ENCODE measurements at regions not wholly inside any gene's neighbourhood (a gene's known extent, or its start where the extent isn't known, plus 50 kb on each side); places are given as distances from the start of the nearest gene placed in this dataset.

DNA sequence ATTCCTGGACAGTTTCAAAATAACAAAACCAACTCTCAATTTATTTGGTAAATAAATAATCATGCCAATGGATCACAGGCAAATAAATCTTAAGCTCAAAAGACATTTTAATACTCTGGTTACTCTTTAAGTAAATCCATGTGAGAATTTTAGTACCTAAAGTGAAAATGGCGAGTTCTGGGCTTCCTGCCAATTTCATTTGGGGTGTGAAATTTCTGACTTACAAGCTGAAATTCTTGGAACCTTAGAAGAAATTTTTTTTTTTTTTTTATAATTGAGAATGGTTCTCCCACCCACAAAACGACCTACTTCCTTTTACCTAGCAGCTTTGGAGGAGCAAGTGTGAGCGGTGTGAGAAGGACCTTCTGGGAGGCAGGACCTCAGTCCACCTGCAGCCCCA, 354.5 kb upstream of the NBEA start:
- no peak overlapping the region for H2AK5ac ChIP-seq (ENCODE audit: low read depth, low read length)
- no peak overlapping the region for H2BK5ac ChIP-seq (ENCODE audit: low read depth, low read length, poor library complexity, severe bottlenecking)
- no peak overlapping the region for H2AK9ac ChIP-seq (replicated peaks; ENCODE audit: low read depth, low read length, poor library complexity)
- WGBS, 2 experiments (ENCODE audit: extremely low coverage in 2 of 2, insufficient read length in 1 of 2), result no CpG with 5 or more reads among the region's 3 CpGs
- in situ Hi-C loops (cut with MboI; ENCODE audit: low sequenced_read_pairs) (no loop called here), dilution Hi-C loops (cut with HindIII; ENCODE audit: low sequenced_read_pairs, unreplicated experiment) (no loop called here), intact Hi-C loops (cut with micrococcal nuclease) (no loop called here)
- H4K8ac ChIP-seq (ENCODE audit: low read depth in 2 of 2, low read length in 2 of 2), result no peak overlapping the region
- H3K79me1 ChIP-seq (ENCODE audit: low read depth in 1 of 2, low read length in 2 of 2), result no peaks in the 10 kb centered on the region
- no peak overlapping the region for H3K18ac ChIP-seq (ENCODE audit: low read depth, low read length)
- H3K4me2 ChIP-seq (ENCODE audit: low read depth, low read length), result no peak overlapping the region
- H2BK20ac ChIP-seq (ENCODE audit: low read depth, low read length), result no peak overlapping the region
- H2AFZ ChIP-seq (replicated peaks; ENCODE audit: low read length, poor library complexity), result no peak overlapping the region
- no peak overlapping the region for H3K56ac ChIP-seq (ENCODE audit: extremely low read depth, insufficient read depth, low read length)
- no peak overlapping the region for H3K23ac ChIP-seq (ENCODE audit: low read depth, low read length)
- H2BK15ac ChIP-seq (ENCODE audit: low read depth, low read length), result no peak overlapping the region
- no peak overlapping the region for H3K14ac ChIP-seq (replicated peaks; ENCODE audit: low read depth, low read length)
- H2BK120ac ChIP-seq (ENCODE audit: low read depth, low read length), result no peak overlapping the region
- ATAC-seq (ENCODE audit: low read depth) (no peak), DNase-seq (no peak)
- no TSS peak for BruUV-seq (replicated peaks)
- H4K5ac ChIP-seq (ENCODE audit: low read depth, low read length), result no peak overlapping the region
- no peaks in the 10 kb centered on the region for H3K9me1 ChIP-seq (ENCODE audit: insufficient read depth, low read length)
- POLR2A ChIA-PET (ENCODE audit: unreplicated experiment), result no interaction called here
- no peak overlapping the region for H3K9ac ChIP-seq (ENCODE audit: low read depth, low read length)
- TF ChIP-seq MXI1 (IDR thresholded peaks at IDR 0.05; ENCODE audit: borderline replicate concordance, low read depth, low read length) (no peak), RFX5 (IDR thresholded peaks at IDR 0.05; ENCODE audit: low read depth, low read length) (no peak), CHD1 (IDR thresholded peaks at IDR 0.05; ENCODE audit: low read depth, low read length) (no peak), BHLHE40 (IDR thresholded peaks at IDR 0.05; ENCODE audit: low read depth, low read length) (no peak), NFE2L2 (IDR thresholded peaks at IDR 0.05; ENCODE audit: low read depth, low read length) (no peak), MAFK (IDR thresholded peaks at IDR 0.05; ENCODE audit: low read depth, low read length) (no peak), RAD21 (IDR thresholded peaks at IDR 0.05; ENCODE audit: low read length) (no peak), SMC3 (IDR thresholded peaks at IDR 0.05; ENCODE audit: low read depth, low read length) (no peak), CEBPB (IDR thresholded peaks at IDR 0.05; ENCODE audit: low read depth, low read length) (no peak), POLR2A (IDR thresholded peaks at IDR 0.05; ENCODE audit: low read depth, low read length) (no peak), MAZ (IDR thresholded peaks at IDR 0.05; ENCODE audit: borderline replicate concordance, low read depth, low read length) (no peak), RCOR1 (IDR thresholded peaks at IDR 0.05; ENCODE audit: insufficient replicate concordance, low read length) (no peak), FOS (IDR thresholded peaks at IDR 0.05; ENCODE audit: low read depth, low read length) (no peak), CTCF (conservative IDR thresholded peaks at IDR 0.05; ENCODE audit: low read depth, low read length) (no peak)
- TF ChIP-seq, protein P1, sequence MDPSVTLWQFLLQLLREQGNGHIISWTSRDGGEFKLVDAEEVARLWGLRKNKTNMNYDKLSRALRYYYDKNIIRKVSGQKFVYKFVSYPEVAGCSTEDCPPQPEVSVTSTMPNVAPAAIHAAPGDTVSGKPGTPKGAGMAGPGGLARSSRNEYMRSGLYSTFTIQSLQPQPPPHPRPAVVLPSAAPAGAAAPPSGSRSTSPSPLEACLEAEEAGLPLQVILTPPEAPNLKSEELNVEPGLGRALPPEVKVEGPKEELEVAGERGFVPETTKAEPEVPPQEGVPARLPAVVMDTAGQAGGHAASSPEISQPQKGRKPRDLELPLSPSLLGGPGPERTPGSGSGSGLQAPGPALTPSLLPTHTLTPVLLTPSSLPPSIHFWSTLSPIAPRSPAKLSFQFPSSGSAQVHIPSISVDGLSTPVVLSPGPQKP (IDR thresholded peaks at IDR 0.05; ENCODE audit: borderline replicate concordance, low read depth, low read length), result no peak
- TF ChIP-seq, protein P2, sequence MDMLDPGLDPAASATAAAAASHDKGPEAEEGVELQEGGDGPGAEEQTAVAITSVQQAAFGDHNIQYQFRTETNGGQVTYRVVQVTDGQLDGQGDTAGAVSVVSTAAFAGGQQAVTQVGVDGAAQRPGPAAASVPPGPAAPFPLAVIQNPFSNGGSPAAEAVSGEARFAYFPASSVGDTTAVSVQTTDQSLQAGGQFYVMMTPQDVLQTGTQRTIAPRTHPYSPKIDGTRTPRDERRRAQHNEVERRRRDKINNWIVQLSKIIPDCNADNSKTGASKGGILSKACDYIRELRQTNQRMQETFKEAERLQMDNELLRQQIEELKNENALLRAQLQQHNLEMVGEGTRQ (IDR thresholded peaks at IDR 0.05; ENCODE audit: low read depth, low read length), result no peak
- H4K20me1 ChIP-seq (ENCODE audit: insufficient read depth, low read length), result no peaks in the 10 kb centered on the region
- CTCF ChIA-PET, result interaction anchor here (0.6 to 0.7 kb wide), 2 partner anchors 97 to 783 kb away, joined by 3 to 6 read pairs; no protein-coding TSS in a partner anchor
- no peak overlapping the region for H3K4ac ChIP-seq (ENCODE audit: low read depth, low read length)
- H3K4me3 ChIP-seq (ENCODE audit: insufficient read depth, low read depth, low read length), result no peak overlapping the region
- H3K27ac ChIP-seq (ENCODE audit: insufficient read depth, low read length), result no peak overlapping the region
- no peaks in the 10 kb centered on the region for H3K9me3 ChIP-seq (ENCODE audit: control insufficient read depth, insufficient read depth, low read length)
- no peaks in the 10 kb centered on the region for H3K27me3 ChIP-seq (ENCODE audit: control insufficient read depth, insufficient read depth, low read length)
- H3K36me3 ChIP-seq (ENCODE audit: control insufficient read depth, insufficient read depth, low read length), result no peaks in the 10 kb centered on the region
- H3K4me1 ChIP-seq (ENCODE audit: control insufficient read depth, insufficient read depth, low read length), result no peaks in the 10 kb centered on the region
- no peak overlapping the region for H4K91ac ChIP-seq (ENCODE audit: insufficient read depth, low read depth, low read length)

All from IMR-90 (cell line).